ENCODE measurements at regions not wholly inside any gene's neighbourhood (a gene's known extent, or its start where the extent isn't known, plus 50 kb on each side); places are given as distances from the start of the nearest gene placed in this dataset.

- TF ChIP-seq EZH2 (IDR thresholded peaks at IDR 0.05) (no peak), POLR2AphosphoS5 (IDR thresholded peaks at IDR 0.05; ENCODE audit: borderline replicate concordance, low read depth, low read length) (no peak), FOXP2 (optimal IDR thresholded peaks at IDR 0.05; ENCODE audit: control extremely low read depth, extremely low read length, insufficient read depth) (no peak)
Measured at GRCh38 chr4:175509320-175509719, 302.7 kb downstream of the GPM6A start.

All from SK-N-MC (cell line).